ENCODE measurements at regions not wholly inside any gene's neighbourhood (a gene's known extent, or its start where the extent isn't known, plus 50 kb on each side); places are given as distances from the start of the nearest gene placed in this dataset.

DNA sequence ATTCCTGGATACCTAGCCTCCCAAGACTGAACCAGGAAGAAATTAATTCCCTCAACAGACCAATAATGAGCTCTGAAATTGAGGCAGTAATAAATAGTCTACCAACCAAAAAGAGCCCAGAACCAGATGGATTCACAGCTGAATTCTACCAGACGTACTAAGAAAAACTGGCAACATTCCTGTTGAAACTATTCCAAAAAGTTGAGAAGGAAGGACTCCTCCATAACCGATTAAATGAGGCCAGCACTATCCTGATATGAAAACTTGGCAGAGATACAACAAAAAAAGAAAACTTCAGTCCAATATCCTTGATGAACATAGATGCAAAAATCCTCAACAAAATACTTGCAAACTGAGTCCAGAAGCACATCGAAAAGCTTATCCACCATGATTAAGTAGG, 392.5 kb upstream of the GRAMD2B start:
- BruUV-seq (replicated peaks) = no TSS peak
- H3K36me3 Mint-ChIP-seq (ENCODE audit: insufficient read depth, unreplicated experiment) = no peaks in the 10 kb centered on the region
- H3K4me3 ChIP-seq (ENCODE audit: low read depth, low read length) = no peak overlapping the region
- POLR2A ChIA-PET = no interaction called here
- peaks cover 4% of the 10 kb centered on the region; the same call in 1 of the 2 replicates for H3K9me3 ChIP-seq
- H3K27me3 ChIP-seq (replicated peaks; ENCODE audit: control insufficient read depth, insufficient read depth, low read length) = no peaks in the 10 kb centered on the region
- intact Hi-C loops (cut with micrococcal nuclease; ENCODE audit: unreplicated experiment) = no loop called here
- no peak overlapping the region for H3K4me3 Mint-ChIP-seq (ENCODE audit: unreplicated experiment)
- no peaks in the 10 kb centered on the region for H3K4me1 Mint-ChIP-seq (ENCODE audit: low read depth, unreplicated experiment)
- peaks cover 5% of the 10 kb centered on the region for H3K27me3 Mint-ChIP-seq (ENCODE audit: insufficient read depth, unreplicated experiment)
- no peak for DNase-seq
- TF ChIP-seq, protein P1, sequence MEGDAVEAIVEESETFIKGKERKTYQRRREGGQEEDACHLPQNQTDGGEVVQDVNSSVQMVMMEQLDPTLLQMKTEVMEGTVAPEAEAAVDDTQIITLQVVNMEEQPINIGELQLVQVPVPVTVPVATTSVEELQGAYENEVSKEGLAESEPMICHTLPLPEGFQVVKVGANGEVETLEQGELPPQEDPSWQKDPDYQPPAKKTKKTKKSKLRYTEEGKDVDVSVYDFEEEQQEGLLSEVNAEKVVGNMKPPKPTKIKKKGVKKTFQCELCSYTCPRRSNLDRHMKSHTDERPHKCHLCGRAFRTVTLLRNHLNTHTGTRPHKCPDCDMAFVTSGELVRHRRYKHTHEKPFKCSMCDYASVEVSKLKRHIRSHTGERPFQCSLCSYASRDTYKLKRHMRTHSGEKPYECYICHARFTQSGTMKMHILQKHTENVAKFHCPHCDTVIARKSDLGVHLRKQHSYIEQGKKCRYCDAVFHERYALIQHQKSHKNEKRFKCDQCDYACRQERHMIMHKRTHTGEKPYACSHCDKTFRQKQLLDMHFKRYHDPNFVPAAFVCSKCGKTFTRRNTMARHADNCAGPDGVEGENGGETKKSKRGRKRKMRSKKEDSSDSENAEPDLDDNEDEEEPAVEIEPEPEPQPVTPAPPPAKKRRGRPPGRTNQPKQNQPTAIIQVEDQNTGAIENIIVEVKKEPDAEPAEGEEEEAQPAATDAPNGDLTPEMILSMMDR (IDR thresholded peaks at IDR 0.05; ENCODE audit: insufficient read depth in 1 of 2, low read depth in 1 of 2, low read length in 1 of 2, severe bottlenecking in 1 of 2, unreplicated experiment in 1 of 2) = no peak
- no peaks in the 10 kb centered on the region for H3K36me3 ChIP-seq (ENCODE audit: control insufficient read depth, insufficient read depth, low read length)
- CTCF ChIA-PET = no interaction called here
- peaks cover 24% of the 10 kb centered on the region for H3K9me3 Mint-ChIP-seq (ENCODE audit: unreplicated experiment)
- no peaks in the 10 kb centered on the region for H3K4me1 ChIP-seq
- no peak overlapping the region for H3K27ac Mint-ChIP-seq (ENCODE audit: unreplicated experiment)

DNA sequence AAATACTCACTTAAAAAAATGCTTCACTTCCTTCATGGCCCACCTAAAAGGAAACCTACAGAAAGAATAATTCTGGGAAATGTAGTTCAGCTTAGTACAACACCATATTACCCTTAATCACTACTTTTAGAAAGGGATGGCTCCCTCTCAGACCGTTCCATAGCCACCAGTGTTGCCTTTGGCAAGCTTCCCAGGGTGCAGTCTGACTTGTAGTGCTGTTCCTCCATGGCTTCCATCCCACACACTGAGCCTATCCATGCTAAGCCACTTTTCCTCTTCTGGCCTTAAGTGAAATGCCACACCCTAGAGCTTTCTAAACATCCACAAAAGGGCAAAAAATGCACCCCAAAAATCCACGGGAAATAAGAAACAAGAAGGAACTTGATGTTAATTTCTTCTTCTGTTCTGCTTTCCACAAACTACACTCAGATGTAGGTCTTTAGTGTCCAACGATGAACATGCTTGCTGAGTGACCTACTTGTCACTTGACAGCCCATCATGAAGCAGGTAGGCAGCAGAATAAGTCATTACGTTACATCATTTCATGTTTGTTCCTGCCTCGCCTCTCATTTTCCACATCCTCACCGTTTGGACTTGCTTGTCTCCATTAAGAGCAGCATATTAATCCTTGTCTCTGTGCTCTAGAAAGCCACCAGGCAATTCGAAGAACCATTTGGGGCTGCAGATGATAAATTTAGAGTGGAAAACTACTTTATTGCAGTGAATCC, 391.1 kb upstream of the GRAMD2B start:
- H3K4me1 ChIP-seq = no peaks in the 10 kb centered on the region
- H3K4me3 ChIP-seq (ENCODE audit: low read depth, low read length) = no peak overlapping the region
- peaks cover 4% of the 10 kb centered on the region; the same call in 1 of the 2 replicates for H3K9me3 ChIP-seq
- intact Hi-C loops (cut with micrococcal nuclease; ENCODE audit: unreplicated experiment) = no loop called here
- DNase-seq = no peak
- H3K27me3 ChIP-seq (replicated peaks; ENCODE audit: control insufficient read depth, insufficient read depth, low read length) = no peaks in the 10 kb centered on the region
- ChIA-PET POLR2A (no interaction called here), CTCF (no interaction called here)
- Mint-ChIP-seq H3K27ac (ENCODE audit: unreplicated experiment) (no peak overlapping the region), H3K4me1 (ENCODE audit: low read depth, unreplicated experiment) (no peaks in the 10 kb centered on the region), H3K9me3 (ENCODE audit: unreplicated experiment) (peaks cover 24% of the 10 kb centered on the region), H3K36me3 (ENCODE audit: insufficient read depth, unreplicated experiment) (no peaks in the 10 kb centered on the region), H3K4me3 (ENCODE audit: unreplicated experiment) (no peak overlapping the region), H3K27me3 (ENCODE audit: insufficient read depth, unreplicated experiment) (peaks cover 5% of the 10 kb centered on the region)
- no peaks in the 10 kb centered on the region for H3K36me3 ChIP-seq (ENCODE audit: control insufficient read depth, insufficient read depth, low read length)
- no TSS peak for BruUV-seq (replicated peaks)
- TF ChIP-seq, protein P1 (IDR thresholded peaks at IDR 0.05; ENCODE audit: insufficient read depth in 1 of 2, low read depth in 1 of 2, low read length in 1 of 2, severe bottlenecking in 1 of 2, unreplicated experiment in 1 of 2) = no peak

DNA sequence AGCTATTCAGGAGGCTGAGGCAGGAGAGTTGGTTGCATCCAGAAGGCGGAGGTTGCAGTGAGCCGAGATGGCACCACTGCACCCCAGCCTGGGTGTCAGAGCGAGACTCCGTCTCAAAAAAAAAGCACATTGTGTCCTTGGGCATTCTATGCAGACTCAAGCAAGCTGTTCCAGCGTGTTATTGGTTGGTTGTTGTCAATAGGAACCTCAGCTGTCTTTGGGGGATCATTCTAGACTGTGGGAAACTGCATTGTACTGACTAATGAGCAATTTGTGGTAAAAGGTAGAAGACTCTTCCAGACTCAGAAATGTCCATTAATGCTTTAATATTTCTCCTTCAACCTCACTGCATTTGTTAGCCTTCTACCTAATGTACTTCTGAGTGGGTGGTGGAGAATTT, 379.5 kb upstream of the GRAMD2B start:
- Histone ChIP-seq H3K9me3 (no peaks in the 10 kb centered on the region), H3K36me3 (ENCODE audit: control insufficient read depth, insufficient read depth, low read length) (no peaks in the 10 kb centered on the region), H3K4me3 (ENCODE audit: low read depth, low read length) (no peak overlapping the region), H3K27me3 (replicated peaks; ENCODE audit: control insufficient read depth, insufficient read depth, low read length) (no peaks in the 10 kb centered on the region), H3K4me1 (no peaks in the 10 kb centered on the region)
- Mint-ChIP-seq H3K27me3 (ENCODE audit: insufficient read depth, unreplicated experiment) (peaks cover 2% of the 10 kb centered on the region), H3K27ac (ENCODE audit: unreplicated experiment) (no peak overlapping the region), H3K9me3 (ENCODE audit: unreplicated experiment) (no peaks in the 10 kb centered on the region), H3K4me3 (ENCODE audit: unreplicated experiment) (no peak overlapping the region), H3K4me1 (ENCODE audit: low read depth, unreplicated experiment) (no peaks in the 10 kb centered on the region), H3K36me3 (ENCODE audit: insufficient read depth, unreplicated experiment) (no peaks in the 10 kb centered on the region)
- BruUV-seq (replicated peaks) = no TSS peak
- no peak for DNase-seq
- ChIA-PET POLR2A (no interaction called here), CTCF (no interaction called here)
- intact Hi-C loops (cut with micrococcal nuclease; ENCODE audit: unreplicated experiment) = no loop called here
- TF ChIP-seq, protein P1 (IDR thresholded peaks at IDR 0.05; ENCODE audit: insufficient read depth in 1 of 2, low read depth in 1 of 2, low read length in 1 of 2, severe bottlenecking in 1 of 2, unreplicated experiment in 1 of 2) = no peak
